GM10266 (cell line): ENCODE measurements at regions not wholly inside any gene's neighbourhood (a gene's known extent, or its start where the extent isn't known, plus 50 kb on each side); places are given as distances from the start of the nearest gene placed in this dataset.

ENCODE experiments used
- DNase-seq: peaks from one replicate; pipeline ENCODE4 v3.0.0; 2012; ENCODE audit errors: extremely low spot score
- TF ChIP-seq, protein P1 (sequence below): IDR thresholded peaks from 2 replicates; pipeline ENCODE4 v1.5.1; 2012; ENCODE audit warnings: mild to moderate bottlenecking, low read depth; ENCODE audit not compliant: control insufficient read depth, insufficient read depth; ENCODE audit errors: missing control alignments

DNA sequence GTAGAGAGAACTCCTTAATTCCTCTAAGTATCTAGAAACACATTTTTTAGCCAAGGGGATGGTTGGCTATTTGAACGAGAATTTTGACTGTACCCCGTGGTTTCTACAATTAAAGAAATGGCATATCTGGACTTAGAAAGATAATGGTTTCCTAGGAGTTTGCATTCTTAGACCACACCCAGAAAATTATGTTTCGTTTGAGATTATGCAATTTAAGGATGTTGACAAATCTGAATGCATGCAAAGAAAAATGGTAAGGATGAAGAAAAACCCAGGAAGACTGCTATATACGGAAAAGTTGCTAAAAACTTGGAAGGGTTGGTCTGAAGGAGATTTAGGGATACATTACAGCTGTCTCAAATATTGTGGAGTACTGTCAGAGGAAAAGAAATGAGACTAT, 538.5 kb upstream of the WWC1 start:
- DNase-seq: no peak
- TF ChIP-seq, protein P1, sequence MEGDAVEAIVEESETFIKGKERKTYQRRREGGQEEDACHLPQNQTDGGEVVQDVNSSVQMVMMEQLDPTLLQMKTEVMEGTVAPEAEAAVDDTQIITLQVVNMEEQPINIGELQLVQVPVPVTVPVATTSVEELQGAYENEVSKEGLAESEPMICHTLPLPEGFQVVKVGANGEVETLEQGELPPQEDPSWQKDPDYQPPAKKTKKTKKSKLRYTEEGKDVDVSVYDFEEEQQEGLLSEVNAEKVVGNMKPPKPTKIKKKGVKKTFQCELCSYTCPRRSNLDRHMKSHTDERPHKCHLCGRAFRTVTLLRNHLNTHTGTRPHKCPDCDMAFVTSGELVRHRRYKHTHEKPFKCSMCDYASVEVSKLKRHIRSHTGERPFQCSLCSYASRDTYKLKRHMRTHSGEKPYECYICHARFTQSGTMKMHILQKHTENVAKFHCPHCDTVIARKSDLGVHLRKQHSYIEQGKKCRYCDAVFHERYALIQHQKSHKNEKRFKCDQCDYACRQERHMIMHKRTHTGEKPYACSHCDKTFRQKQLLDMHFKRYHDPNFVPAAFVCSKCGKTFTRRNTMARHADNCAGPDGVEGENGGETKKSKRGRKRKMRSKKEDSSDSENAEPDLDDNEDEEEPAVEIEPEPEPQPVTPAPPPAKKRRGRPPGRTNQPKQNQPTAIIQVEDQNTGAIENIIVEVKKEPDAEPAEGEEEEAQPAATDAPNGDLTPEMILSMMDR: no peak

DNA sequence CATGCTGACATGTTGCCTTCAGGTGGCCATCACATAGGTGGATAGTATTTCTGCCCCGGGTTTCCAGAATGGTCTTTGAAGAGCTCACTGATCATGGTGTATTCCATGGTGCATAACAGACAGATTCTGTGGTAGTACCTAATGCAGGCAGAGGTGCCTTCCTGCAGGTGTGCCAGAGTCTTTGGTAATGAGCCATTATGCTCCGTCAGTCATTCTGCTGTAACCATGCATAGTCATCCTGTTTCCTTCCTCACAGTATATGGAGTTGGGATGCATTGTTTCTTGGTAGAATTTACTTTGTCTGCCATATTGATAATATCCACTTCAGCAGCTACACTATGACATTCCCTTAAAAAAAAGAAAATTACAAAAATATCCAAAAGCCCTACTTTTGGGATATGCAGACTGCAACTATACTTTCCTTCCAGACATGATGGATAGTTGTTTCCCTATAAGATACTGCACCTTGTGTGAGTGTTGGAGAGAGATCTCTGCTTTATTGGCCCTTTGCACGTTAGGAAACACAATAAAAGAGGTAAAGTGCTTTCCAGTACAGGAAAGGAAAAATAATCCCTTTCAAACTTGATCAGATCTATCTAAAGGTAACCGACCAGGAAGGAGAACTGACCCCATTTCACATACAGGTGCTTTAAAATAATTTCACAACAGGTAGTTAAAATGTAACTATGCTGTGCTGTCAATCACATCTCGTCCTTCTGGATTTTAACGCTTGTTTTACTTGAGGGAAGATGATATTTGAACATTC, 537.5 kb upstream of the WWC1 start:
- TF ChIP-seq, protein P1: no peak
- DNase-seq: no peak

DNA sequence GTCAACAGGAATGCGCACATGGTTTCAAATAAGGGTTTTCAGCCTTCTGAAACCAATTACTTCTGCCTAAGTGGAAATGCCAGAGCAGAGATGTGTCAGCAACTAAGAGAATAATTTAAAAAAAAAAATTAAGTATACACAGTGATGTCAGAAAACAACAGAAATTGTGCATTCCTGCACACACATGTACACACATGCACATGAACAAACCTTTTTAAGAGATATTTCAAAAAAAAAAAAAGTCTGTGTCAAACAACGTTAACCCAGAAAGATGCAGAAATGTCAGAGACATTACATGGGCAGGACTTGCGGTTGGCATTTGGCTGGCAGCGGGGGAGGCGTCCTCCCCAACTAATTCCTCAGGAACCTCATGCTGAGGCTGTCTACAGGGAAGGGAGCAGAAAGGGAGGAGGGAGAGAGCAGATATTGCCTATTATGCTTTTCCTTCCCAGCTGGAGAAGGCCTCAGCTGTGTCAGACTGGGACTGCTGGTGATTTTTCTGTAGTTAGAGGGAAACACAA, 536.9 kb upstream of the WWC1 start:
- no peak for DNase-seq
- TF ChIP-seq, protein P1: no peak

DNA sequence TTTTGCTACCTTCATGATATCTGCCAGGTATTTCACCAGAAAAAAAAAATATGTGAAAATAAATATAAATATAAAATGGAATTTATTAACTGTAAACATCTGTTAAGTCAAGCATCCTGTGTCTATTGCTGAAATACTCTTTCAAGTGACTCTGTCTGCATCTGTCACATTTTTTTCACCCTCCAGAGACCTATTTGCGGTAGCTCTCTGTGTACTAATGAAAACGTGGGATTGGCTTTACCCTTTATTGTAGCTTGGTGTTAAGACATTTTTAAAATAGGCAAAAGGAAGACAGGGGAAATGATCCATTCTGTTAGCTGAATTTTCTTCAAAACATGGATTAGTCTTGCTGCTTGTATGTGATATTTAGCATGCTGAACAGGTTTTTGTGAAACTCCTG, 536.0 kb upstream of the WWC1 start:
- TF ChIP-seq, protein P1: no peak
- no peak for DNase-seq

DNA sequence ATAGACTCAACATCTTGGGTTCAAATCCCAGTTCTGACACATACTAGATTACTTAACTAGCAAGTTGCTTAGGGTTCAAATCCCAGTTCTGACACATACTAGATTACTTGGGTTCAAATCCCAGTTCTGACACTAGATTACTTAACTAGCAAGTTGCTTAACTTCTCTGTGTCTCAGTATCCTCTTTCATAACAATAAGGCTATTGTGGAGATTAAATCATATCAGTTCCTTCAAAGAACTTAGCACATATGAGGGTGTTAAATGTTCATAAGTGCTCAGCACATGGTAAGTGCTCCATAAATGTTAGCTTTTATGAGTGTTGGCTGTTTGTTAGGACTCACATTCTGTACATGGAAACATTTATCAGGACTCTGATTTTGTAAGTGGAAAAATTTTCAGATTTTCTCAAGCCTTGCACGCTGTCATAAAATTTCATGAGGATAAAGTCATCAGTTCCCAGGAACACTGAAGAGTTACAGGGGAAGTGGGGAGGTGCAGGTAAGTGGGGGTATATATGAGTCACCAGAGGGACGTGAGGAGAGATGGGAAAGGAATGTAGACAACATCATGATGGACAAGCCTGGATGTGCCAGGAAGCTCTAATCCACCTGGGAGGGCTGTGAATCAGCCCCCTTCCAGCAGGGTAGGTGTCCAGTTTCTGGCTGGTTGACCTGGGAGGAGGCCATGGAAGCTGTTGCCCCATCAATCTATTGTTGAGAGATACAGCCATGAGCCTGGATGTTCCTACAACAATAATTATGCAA, 532.2 kb upstream of the WWC1 start:
- DNase-seq: no peak

DNA sequence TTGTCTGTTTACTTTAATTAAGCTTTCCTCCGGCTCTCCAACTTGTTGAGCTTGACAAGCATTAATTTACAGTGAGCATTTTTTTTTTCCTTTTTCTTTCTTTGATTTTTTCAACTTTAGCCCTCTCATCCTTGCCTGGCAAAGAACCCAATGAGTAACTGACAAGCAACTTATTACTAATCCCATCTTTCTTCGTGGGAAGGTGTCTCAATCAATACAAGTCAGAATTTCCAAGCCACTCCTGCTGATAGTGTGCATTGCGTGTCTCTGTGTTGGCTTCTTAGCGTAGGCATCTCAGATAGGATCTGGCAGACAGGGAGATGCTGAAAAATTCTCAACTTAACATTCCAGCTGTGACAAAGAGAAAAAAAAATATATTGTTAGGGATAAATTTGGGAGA, 527.7 kb upstream of the WWC1 start:
- DNase-seq: no peak
- TF ChIP-seq, protein P1: no peak

More for the DNA sequence above, 532.2 kb upstream of the WWC1 start:
- TF ChIP-seq, protein P1: no peak
